ENCODE measurements at regions not wholly inside any gene's neighbourhood (a gene's known extent, or its start where the extent isn't known, plus 50 kb on each side); places are given as distances from the start of the nearest gene placed in this dataset.

GRCh38 chr2:117693154-117693553, 121.3 kb upstream of the DDX18 start:
- TF ChIP-seq CTCF (IDR thresholded peaks at IDR 0.05; ENCODE audit: insufficient read depth, low read length, poor library complexity, severe bottlenecking) (no peak), EZH2phosphoT487 (conservative IDR thresholded peaks at IDR 0.05; ENCODE audit: low read length) (no peak)
